HepG2 (cell line): ENCODE measurements at regions not wholly inside any gene's neighbourhood (a gene's known extent, or its start where the extent isn't known, plus 50 kb on each side); places are given as distances from the start of the nearest gene placed in this dataset.

ENCODE experiments used
- ATAC-seq: fragments of 200-7000 bp; cut with Tn5 transposase; 3 replicates; pipeline ENCODE4 v1.9.1; 2020; ENCODE audit warnings: mild to moderate bottlenecking, moderate library complexity
- BruUV-seq: library from RNA; stranded (reverse); fragments of 400-500 nt; replicated peaks from 2 replicates; lab custom pipeline; 2021; lab: Mats Ljungman, UMichigan
- CTCF ChIA-PET: fragments of 300-600 bp; formaldehyde crosslinking; extraction: SDS; loops from one replicate; lab custom pipeline; 2021; ENCODE audit warnings: low total read pairs, inconsistent platforms, low intra/inter-chr PET ratio; lab: Yijun Ruan, JAX
- POLR2A ChIA-PET: fragments of 350-600 bp; sonication (Branson Sonifier 250); formaldehyde crosslinking; loops from one replicate; lab custom pipeline; 2020; ENCODE audit warnings: antibody characterized with exemption, inconsistent platforms; lab: Yijun Ruan, JAX
- DNase-seq: peaks from one replicate; pipeline ENCODE4 v3.0.0-alpha.2; 2015; ENCODE audit warnings: low spot score
- FAIRE-seq: peaks from 3 replicates; lab custom pipeline; 2011; peaks lifted over from hg19 to GRCh38; lab: Jason Lieb, UNC
- H2AFZ ChIP-seq: one replicate; pipeline ENCODE4 v1.6.1; 2011; ENCODE audit warnings: low read length, inconsistent platforms
- H3K27ac ChIP-seq: fragments of 300-600 bp; 3 replicates; pipeline ENCODE4 v1.8.0; 2011; ENCODE audit warnings: mixed run types, mild to moderate bottlenecking, mixed read lengths, low read length, inconsistent platforms; ENCODE audit not compliant: insufficient read depth; ENCODE audit errors: extremely low read length
- H3K27me3 ChIP-seq, 2 experiments: fragments of 200-600 bp in 1 of 2; 2 replicates in 1 of 2; 3 replicates in 1 of 2; pipeline versions ENCODE4 v1.6.0 to v1.8.0; 2011; ENCODE audit warnings: low read length in 2 of 2, mild to moderate bottlenecking in 2 of 2, moderate library complexity in 2 of 2, inconsistent platforms in 1 of 2; ENCODE audit not compliant: insufficient read depth in 2 of 2, control insufficient read depth in 1 of 2
- H3K36me3 ChIP-seq, 2 experiments: fragments of 200-600 bp in 1 of 2; replicated peaks in 1 of 2; 2 replicates in 1 of 2; 3 replicates in 1 of 2; pipeline versions ENCODE4 v1.5.1 to v1.8.0; 2011; ENCODE audit warnings: low read length in 2 of 2, inconsistent platforms in 1 of 2; ENCODE audit not compliant: insufficient read depth in 2 of 2, control insufficient read depth in 1 of 2
- H3K4me1 ChIP-seq: 2 replicates; pipeline ENCODE4 v1.5.1; 2012; ENCODE audit warnings: low read length, inconsistent platforms; ENCODE audit not compliant: insufficient read depth
- H3K4me2 ChIP-seq: 2 replicates; pipeline ENCODE4 v1.6.0; 2011; ENCODE audit warnings: low read depth, low read length, inconsistent platforms
- H3K4me3 ChIP-seq, 3 experiments: fragments of 200-600 bp in 1 of 3; sonication (generic), shearing (Covaris generic) in 1 of 3; replicated peaks in 1 of 3; 2 replicates each; pipeline ENCODE4 v1.5.1; 2011 to 2016; ENCODE audit warnings: low read length in 3 of 3, inconsistent platforms in 2 of 3, low read depth in 2 of 3, mild to moderate bottlenecking in 2 of 3, control low read depth in 1 of 3, mixed read lengths in 1 of 3; ENCODE audit not compliant: insufficient read depth in 1 of 3
- H3K79me2 ChIP-seq: one replicate; pipeline ENCODE4 v1.6.1; 2011; ENCODE audit warnings: low read length, inconsistent platforms; ENCODE audit not compliant: insufficient read depth
- H3K9ac ChIP-seq: 2 replicates; pipeline ENCODE4 v1.6.0; 2011; ENCODE audit warnings: mild to moderate bottlenecking, low read depth, low read length, inconsistent platforms; ENCODE audit not compliant: insufficient read depth
- H3K9me3 ChIP-seq: 2 replicates; pipeline ENCODE4 v1.5.1; 2012; ENCODE audit warnings: mild to moderate bottlenecking, low read length
- H4K20me1 ChIP-seq: 2 replicates; pipeline ENCODE4 v1.6.0; 2011; ENCODE audit warnings: inconsistent platforms, mild to moderate bottlenecking, low read length, moderate library complexity; ENCODE audit not compliant: insufficient read depth
- MBD4 ChIP-seq: IDR thresholded peaks from 2 replicates; pipeline ENCODE4 v1.6.1; 2012; ENCODE audit warnings: low read length, inconsistent platforms, borderline replicate concordance
- MTF1 ChIP-seq: sonication (generic); formaldehyde crosslinking; IDR thresholded peaks from 2 replicates; pipeline ENCODE4 v1.5.0; 2020; ENCODE audit warnings: missing genetic modification reagents
- SMARCC2 ChIP-seq: fragments of 450-650 bp; IDR thresholded peaks from 2 replicates; pipeline ENCODE4 v1.6.1; 2017; ENCODE audit warnings: antibody characterized with exemption, mild to moderate bottlenecking
- SRSF9 ChIP-seq: fragments of 200-400 bp; formaldehyde crosslinking; IDR thresholded peaks from 2 replicates; pipeline ENCODE4 v1.6.1; 2018; ENCODE audit warnings: borderline replicate concordance, mild to moderate bottlenecking, low read depth, low read length; ENCODE audit not compliant: insufficient read depth, poor library complexity, severe bottlenecking
- TBX2 ChIP-seq: sonication (generic); formaldehyde crosslinking; IDR thresholded peaks from 2 replicates; pipeline ENCODE4 v1.5.0; 2020; ENCODE audit warnings: missing genetic modification reagents, mild to moderate bottlenecking, borderline replicate concordance
- TCF12 ChIP-seq, 2 experiments: fragments of 450-650 bp in 1 of 2; sonication (generic) in 1 of 2; formaldehyde crosslinking in 1 of 2; IDR thresholded peaks; 2 replicates each; pipeline versions ENCODE4 v1.6.1 to v1.8.0; 2017 to 2022; ENCODE audit warnings: antibody characterized with exemption in 1 of 2, mild to moderate bottlenecking in 1 of 2, missing genetic modification reagents in 1 of 2, moderate library complexity in 1 of 2
- ZBTB42 ChIP-seq: sonication (generic); formaldehyde crosslinking; IDR thresholded peaks from 2 replicates; pipeline ENCODE4 v1.5.0; 2020; ENCODE audit warnings: mild to moderate bottlenecking, missing genetic modification reagents
- ZBTB8A ChIP-seq: sonication (generic); formaldehyde crosslinking; IDR thresholded peaks from 2 replicates; pipeline ENCODE4 v1.4.0; 2020; ENCODE audit warnings: mild to moderate bottlenecking, low read depth, missing genetic modification reagents, borderline replicate concordance
- ZKSCAN1 ChIP-seq: fragments of 150-350 bp; IDR thresholded peaks from 2 replicates; pipeline ENCODE4 v1.6.1; 2014; ENCODE audit warnings: low read length
- ZNF546 ChIP-seq: sonication (generic); formaldehyde crosslinking; conservative IDR thresholded peaks from 2 replicates; pipeline ENCODE4 v1.8.1; 2023; ENCODE audit warnings: mild to moderate bottlenecking, missing genetic modification reagents
- WGBS: methylation state at CpG from one replicate; pipeline ENCODE4 v1.1.6; 2017; ENCODE audit warnings: low lambda C conversion rate; 5-methylcytosine and 5-hydroxymethylcytosine counted together
- in situ Hi-C: cut with HindIII; loops from 2 replicates; pipeline ENCODE4 v1.10.0; 2017; ENCODE audit warnings: low pct_unique_long_range_greater_than_20kb; ENCODE audit not compliant: extremely low pct_ligation_motif_present
- intact Hi-C: fragments of 100-400 bp; cut with micrococcal nuclease; formaldehyde crosslinking; loops from one replicate; pipeline ENCODE4 v1.10.0; 2022; ENCODE audit not compliant: unreplicated experiment
- TF ChIP-seq, protein P1 (sequence below): sonication (generic); formaldehyde crosslinking; IDR thresholded peaks from 2 replicates; pipeline ENCODE4 v1.8.1; 2023; ENCODE audit warnings: mild to moderate bottlenecking, inconsistent platforms, moderate library complexity, missing genetic modification reagents, borderline replicate concordance
- TF ChIP-seq, protein P2 (sequence below): sonication (generic); formaldehyde crosslinking; IDR thresholded peaks from 2 replicates; pipeline ENCODE4 v1.5.0; 2020; ENCODE audit warnings: mild to moderate bottlenecking, missing genetic modification reagents
- TF ChIP-seq, protein P3 (sequence below): IDR thresholded peaks from 2 replicates; pipeline ENCODE4 v1.6.1; 2012; ENCODE audit warnings: low read length, improper control_type of control experiment

DNA sequence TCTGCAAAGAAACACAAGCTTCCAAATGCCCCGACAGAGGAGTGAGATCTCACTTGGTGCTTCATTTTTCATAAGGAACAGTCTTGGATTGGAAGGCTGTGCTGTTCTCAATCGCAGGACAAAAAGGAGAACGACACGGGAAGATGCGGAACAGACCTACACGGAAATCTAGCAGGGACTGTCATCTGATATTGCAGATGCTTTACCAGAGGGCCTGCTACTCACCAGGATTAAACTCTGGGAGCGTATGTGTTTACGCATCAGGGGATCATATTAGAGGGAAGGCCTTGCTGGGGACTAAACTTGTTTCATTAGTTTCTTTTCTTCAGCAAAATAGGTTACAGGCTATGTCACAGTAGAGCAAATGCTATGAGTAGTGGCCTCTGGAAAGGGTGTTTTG is 82.8 kb upstream of the EEPD1 start:
- Histone ChIP-seq H3K36me3 (no peaks in the 10 kb centered on the region), H3K27me3 (peaks cover 2 to 5% of the 10 kb centered on the region in 2 experiments; a peak in 3 of 5 replicates), H3K9me3 (no peaks in the 10 kb centered on the region), H3K79me2 (no peaks in the 10 kb centered on the region)
- DNase-seq = no peak
- TF ChIP-seq, protein P1, sequence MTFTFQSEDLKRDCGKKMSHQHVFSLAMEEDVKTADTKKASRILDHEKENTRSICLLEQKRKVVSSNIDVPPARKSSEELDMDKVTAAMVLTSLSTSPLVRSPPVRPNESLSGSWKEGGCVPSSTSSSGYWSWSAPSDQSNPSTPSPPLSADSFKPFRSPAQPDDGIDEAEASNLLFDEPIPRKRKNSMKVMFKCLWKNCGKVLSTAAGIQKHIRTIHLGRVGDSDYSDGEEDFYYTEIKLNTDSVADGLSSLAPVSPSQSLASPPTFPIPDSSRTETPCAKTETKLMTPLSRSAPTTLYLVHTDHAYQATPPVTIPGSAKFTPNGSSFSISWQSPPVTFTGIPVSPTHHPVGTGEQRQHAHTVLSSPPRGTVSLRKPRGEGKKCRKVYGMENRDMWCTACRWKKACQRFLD (CRISPR knock-in tag) = no peak
- TF ChIP-seq SMARCC2 = no peak
- TF ChIP-seq, protein P2, sequence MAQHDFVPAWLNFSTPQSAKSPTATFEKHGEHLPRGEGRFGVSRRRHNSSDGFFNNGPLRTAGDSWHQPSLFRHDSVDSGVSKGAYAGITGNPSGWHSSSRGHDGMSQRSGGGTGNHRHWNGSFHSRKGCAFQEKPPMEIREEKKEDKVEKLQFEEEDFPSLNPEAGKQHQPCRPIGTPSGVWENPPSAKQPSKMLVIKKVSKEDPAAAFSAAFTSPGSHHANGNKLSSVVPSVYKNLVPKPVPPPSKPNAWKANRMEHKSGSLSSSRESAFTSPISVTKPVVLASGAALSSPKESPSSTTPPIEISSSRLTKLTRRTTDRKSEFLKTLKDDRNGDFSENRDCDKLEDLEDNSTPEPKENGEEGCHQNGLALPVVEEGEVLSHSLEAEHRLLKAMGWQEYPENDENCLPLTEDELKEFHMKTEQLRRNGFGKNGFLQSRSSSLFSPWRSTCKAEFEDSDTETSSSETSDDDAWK = no peak
- TF ChIP-seq SRSF9 = no peak
- TF ChIP-seq MTF1 (CRISPR knock-in tag) = no peak
- no peak for TF ChIP-seq MBD4
- no peak for TF ChIP-seq TCF12 (IDR thresholded peaks at IDR 0.05)
- TF ChIP-seq TCF12 (CRISPR knock-in tag; IDR thresholded peaks at IDR 0.05) = no peak
- TF ChIP-seq TBX2 = no peak
- no peak for TF ChIP-seq ZBTB8A (CRISPR knock-in tag)
- TF ChIP-seq ZBTB42 (CRISPR knock-in tag) = no peak
- TF ChIP-seq ZKSCAN1 = no peak
- TF ChIP-seq, protein P3, sequence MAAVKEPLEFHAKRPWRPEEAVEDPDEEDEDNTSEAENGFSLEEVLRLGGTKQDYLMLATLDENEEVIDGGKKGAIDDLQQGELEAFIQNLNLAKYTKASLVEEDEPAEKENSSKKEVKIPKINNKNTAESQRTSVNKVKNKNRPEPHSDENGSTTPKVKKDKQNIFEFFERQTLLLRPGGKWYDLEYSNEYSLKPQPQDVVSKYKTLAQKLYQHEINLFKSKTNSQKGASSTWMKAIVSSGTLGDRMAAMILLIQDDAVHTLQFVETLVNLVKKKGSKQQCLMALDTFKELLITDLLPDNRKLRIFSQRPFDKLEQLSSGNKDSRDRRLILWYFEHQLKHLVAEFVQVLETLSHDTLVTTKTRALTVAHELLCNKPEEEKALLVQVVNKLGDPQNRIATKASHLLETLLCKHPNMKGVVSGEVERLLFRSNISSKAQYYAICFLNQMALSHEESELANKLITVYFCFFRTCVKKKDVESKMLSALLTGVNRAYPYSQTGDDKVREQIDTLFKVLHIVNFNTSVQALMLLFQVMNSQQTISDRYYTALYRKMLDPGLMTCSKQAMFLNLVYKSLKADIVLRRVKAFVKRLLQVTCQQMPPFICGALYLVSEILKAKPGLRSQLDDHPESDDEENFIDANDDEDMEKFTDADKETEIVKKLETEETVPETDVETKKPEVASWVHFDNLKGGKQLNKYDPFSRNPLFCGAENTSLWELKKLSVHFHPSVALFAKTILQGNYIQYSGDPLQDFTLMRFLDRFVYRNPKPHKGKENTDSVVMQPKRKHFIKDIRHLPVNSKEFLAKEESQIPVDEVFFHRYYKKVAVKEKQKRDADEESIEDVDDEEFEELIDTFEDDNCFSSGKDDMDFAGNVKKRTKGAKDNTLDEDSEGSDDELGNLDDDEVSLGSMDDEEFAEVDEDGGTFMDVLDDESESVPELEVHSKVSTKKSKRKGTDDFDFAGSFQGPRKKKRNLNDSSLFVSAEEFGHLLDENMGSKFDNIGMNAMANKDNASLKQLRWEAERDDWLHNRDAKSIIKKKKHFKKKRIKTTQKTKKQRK = no peak
- no peak for TF ChIP-seq ZNF546 (CRISPR knock-in tag)
- TF ChIP-seq, all 625 proteins: peak for 0
- WGBS = 60% methylated on average over 8 of the region's 8 CpGs
- Histone ChIP-seq H3K27ac (no peak overlapping the region), H3K9ac (no peak overlapping the region), H3K4me2 (no peak overlapping the region), H3K4me3 (no peak overlapping the region), H3K4me1 (0 out of 2 replicates have a peak, but pooled peaks cover 4% of the 10 kb centered on the region), H2AFZ (no peak overlapping the region), H4K20me1 (no peaks in the 10 kb centered on the region)
- ChIA-PET POLR2A (no interaction called here), CTCF (no interaction called here)
- BruUV-seq = no TSS peak
- intact Hi-C loops (no loop called here), in situ Hi-C loops (no loop called here)
- FAIRE-seq = no peak
- no peak for ATAC-seq
